GM12801 (cell line): ENCODE measurements at regions not wholly inside any gene's neighbourhood (a gene's known extent, or its start where the extent isn't known, plus 50 kb on each side); places are given as distances from the start of the nearest gene placed in this dataset.

Experiments used
- CTCF ChIP-seq: IDR thresholded peaks from one replicate; pipeline ENCODE4 v1.5.1; 2011; ENCODE audit warnings: control low read depth; ENCODE audit not compliant: insufficient read length; ENCODE audit errors: extremely low read depth

GRCh38 chr2:42944779-42945415 lies 152.5 kb upstream of the HAAO start:
- TF ChIP-seq CTCF = no peak

- no peak for TF ChIP-seq CTCF
Measured at GRCh38 chr2:42942990-42943493, 150.7 kb upstream of the HAAO start.

- TF ChIP-seq CTCF = no peak
Measured at GRCh38 chr2:42942214-42942989, 150.0 kb upstream of the HAAO start.

GRCh38 chr2:42941633-42942176 lies 149.3 kb upstream of the HAAO start:
- no peak for TF ChIP-seq CTCF

- TF ChIP-seq CTCF = no peak
Measured at GRCh38 chr2:42939411-42940206, 147.2 kb upstream of the HAAO start.

- TF ChIP-seq CTCF = no peak
Measured at GRCh38 chr2:42938671-42939370, 146.4 kb upstream of the HAAO start.
